ENCODE measurements at regions not wholly inside any gene's neighbourhood (a gene's known extent, or its start where the extent isn't known, plus 50 kb on each side); places are given as distances from the start of the nearest gene placed in this dataset.
"Not testable (repeated sequence)": the region's sequence is repeated elsewhere in the genome, so short reads cannot be mapped to it uniquely, and the experiment has no call there.

- DNase-seq (ENCODE audit: low read depth in 1 of 2, low spot score in 1 of 2): no peak
These were observed 50.3 kb downstream of the RBFOX3 start for GRCh38 chr17:79560527-79560926.

GRCh38 chr17:79559111-79559887, 51.6 kb downstream of the RBFOX3 start:
- DNase-seq (ENCODE audit: low read depth in 1 of 2, low spot score in 1 of 2): no peak

GRCh38 chr17:79558091-79558900, 52.6 kb downstream of the RBFOX3 start:
- no peak for DNase-seq (ENCODE audit: low read depth in 1 of 2, low spot score in 1 of 2)

DNA sequence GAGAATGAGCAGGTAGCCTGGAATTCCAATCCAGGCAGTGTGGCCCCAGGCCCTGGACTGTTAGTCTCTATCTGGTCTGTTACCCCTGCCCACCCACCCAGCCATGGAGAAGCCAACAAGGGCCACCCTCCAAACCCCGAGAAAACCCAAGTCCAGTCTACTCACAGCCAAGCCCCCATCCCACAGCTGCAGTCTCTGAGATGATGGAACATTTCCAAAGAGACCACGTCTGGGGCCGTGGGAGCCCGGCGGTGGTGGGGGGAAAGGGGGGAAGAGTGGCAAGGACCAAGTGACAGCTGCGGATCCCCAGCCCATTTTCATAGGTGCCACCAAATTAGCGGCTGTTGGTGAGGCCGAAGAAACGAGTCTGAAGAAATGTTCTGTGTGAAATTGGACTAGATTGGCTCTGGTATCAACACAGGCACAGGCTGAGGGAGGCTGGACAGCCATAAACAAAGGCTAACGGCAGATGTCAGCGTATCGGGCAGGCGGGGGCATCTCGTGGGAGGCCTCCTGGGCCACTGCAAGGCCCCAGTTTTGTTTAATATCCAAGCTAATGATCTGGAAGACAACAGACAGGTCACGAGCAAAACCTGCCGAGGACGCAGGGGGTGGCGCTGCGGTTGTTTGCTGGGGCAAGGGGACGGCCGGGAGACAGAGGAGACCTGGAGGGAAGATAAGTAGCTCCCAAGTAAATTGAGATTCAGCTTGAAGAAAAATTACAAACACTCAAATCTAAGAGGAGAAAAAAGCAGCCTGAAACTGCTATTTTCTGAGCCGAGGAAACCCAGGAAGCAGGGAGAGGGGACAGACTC, 53.4 kb downstream of the RBFOX3 start:
- DNase-seq (ENCODE audit: low read depth in 1 of 2, low spot score in 1 of 2): no peak

DNA sequence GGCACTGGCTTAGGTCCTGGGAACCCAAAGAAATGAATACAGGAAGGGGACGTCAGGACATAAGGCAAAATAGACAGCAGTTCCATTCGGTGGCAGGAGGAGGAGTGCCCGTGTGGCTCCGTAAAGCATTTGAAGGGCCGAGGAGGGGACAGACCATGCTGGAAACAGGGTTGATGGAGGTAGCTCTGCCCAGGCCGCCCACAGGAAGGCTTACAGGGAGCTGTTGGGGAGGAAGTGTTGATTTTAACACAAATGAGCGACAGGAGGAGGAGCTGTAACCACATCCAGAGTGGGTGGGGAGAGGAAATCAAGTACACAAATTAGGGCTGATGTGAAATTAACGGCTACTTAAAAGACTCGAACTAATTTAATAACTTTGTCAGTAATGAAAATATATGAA, 54.6 kb downstream of the RBFOX3 start:
- no peak for DNase-seq (ENCODE audit: low read depth in 1 of 2, low spot score in 1 of 2)

- no peak for DNase-seq (ENCODE audit: low read depth in 1 of 2, low spot score in 1 of 2)
These were observed 55.3 kb downstream of the RBFOX3 start for GRCh38 chr17:79555543-79555942.

DNA sequence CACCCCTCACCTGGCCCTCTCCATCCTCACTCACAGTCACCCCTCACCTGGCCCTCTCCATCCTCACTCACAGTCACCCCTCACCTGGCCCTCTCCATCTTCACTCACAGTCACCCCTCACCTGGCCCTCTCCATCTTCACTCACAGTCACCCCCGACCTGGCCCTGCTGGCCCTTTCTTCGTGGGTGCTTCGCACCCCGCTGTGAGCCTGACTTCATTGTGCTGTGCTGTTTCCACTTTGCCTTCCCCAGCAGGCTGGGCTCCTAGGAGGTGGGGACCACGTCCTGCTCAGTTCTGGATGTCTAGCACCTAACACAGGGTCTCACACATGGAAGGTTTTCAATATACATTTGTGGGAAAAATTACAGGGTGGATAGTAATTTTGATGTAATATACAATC, 56.5 kb downstream of the RBFOX3 start:
- not testable (repeated sequence) for DNase-seq (ENCODE audit: low read depth in 1 of 2, low spot score in 1 of 2)

GRCh38 chr17:79552824-79553223, 58.0 kb downstream of the RBFOX3 start:
- DNase-seq (ENCODE audit: low read depth in 1 of 2, low spot score in 1 of 2): no peak

DNA sequence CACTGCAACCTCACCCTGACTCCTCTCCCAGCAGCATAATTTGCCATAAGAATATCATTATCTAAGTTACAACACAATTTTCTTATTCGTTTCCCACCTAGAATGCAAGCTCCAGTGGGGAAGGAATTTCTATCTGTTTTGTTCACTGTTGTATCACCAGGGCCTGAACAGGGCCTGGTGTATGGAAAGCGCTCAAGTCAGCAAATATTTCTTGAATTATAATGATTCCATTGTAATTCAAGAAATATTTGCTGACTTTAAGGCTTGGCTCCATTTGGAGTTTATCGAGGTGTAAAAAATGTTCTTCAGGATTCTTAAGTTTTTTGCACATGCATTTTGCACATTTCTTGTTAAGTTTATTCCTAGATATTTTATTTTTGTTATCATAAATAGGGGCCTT, 58.4 kb downstream of the RBFOX3 start:
- no peak for DNase-seq (ENCODE audit: low read depth in 1 of 2, low spot score in 1 of 2)

DNA sequence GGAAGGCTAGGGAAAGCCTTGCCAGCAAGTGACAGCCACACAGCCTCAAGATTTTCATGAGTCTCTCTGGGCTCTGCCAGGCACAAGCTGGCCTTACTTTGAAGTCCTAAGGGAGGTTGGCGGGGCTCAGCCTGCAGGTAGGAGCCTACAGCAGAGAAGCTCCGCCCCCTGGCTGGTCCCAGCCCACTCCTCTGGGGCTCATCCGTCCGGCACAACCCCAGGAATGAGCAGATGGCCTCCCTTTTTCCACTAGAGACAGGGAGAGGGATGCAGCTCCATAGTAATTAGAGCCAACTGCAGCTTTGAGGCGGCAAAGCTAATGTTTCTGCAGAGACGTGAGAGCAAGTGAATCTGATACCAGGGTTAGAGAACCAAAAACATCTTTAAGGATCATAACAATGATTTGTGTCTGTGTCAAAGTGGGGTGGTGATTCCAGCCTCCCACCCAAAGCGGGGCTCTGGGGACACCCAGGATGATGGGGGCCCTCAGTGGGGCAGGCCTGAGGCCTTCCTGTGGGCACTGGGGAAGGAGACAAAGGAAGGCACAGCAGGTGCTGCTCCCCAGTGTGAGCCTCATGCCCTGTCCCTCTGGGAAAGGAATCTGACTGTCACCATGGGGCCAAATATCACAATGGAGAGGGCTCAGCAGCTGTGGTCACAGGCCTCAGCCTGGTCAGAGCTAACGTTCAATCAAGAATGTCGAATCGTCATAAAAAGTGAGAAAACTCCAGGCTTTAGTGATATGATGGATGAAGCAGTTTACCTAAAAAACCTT, 61.5 kb downstream of the RBFOX3 start:
- DNase-seq (ENCODE audit: low read depth in 1 of 2, low spot score in 1 of 2): no peak

GRCh38 chr17:79548116-79548515, 62.7 kb downstream of the RBFOX3 start:
- DNase-seq (ENCODE audit: low read depth in 1 of 2, low spot score in 1 of 2): no peak

DNA sequence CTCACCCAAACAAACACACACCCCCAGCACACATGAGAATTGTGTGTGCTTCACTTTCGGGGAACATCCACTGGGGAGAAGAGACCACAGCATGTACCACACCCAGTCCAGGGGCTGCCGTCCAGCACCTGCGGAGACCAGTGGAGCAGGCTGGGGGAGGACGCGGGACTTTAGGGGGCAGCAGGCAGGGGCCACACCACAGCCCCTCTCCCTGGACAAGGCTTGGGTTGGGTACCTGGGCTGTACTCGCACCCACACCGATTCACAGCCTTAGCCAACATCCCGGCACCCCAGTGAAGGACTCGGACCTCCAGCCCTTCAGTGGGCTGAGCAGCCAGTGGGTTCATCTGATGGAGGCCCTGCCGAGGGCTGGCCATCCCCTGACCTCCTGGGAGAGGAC, 63.3 kb downstream of the RBFOX3 start:
- DNase-seq (ENCODE audit: low read depth in 1 of 2, low spot score in 1 of 2): no peak

- DNase-seq (ENCODE audit: low read depth in 1 of 2, low spot score in 1 of 2): not testable (repeated sequence)
These were observed 63.7 kb downstream of the RBFOX3 start for GRCh38 chr17:79547171-79547570.

- no peak for DNase-seq (ENCODE audit: low read depth in 1 of 2, low spot score in 1 of 2)
These were observed 64.5 kb downstream of the RBFOX3 start for GRCh38 chr17:79546386-79546785.

DNA sequence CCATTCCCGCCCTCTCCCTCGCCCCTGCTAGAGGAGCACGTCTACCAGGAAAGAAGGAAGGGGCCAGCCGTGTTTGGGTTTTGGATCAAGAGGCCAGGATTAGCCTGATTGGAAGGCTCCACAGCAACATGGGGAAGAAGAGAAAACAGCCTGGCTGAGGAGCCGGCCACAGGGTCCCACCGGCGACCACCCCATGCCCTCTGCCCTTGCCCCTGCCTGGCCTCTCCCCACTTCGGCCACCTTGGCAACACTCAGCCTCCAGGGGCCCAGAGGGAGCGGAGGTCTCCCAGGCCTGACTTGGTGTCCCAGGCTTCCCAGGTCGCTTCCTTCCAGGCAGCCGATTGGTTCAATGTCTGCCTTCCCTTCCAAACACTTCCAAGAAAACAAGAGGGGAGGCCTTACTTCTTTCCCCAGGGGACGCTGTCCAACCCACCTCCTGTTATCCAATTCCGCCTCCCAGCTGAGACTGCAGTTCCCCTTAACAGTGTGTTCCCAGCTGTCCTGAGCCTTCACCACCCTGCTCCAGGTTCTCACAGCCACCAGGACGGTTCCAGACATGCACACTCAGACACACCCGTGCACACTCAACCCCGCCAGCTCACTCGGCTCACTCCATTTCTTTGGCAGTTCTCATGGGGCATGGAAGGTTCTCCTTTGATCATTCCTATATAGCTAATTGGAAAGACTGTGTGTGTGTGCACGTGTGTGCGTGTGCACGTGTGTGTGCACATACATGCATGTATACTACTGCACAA, 65.4 kb downstream of the RBFOX3 start:
- no peak for DNase-seq (ENCODE audit: low read depth in 1 of 2, low spot score in 1 of 2)

GRCh38 chr17:79544142-79544914, 66.5 kb downstream of the RBFOX3 start:
- DNase-seq (ENCODE audit: low read depth in 1 of 2, low spot score in 1 of 2): no peak

- DNase-seq (ENCODE audit: low read depth in 1 of 2, low spot score in 1 of 2): no peak
These were observed 67.3 kb downstream of the RBFOX3 start for GRCh38 chr17:79543531-79543930.

DNA sequence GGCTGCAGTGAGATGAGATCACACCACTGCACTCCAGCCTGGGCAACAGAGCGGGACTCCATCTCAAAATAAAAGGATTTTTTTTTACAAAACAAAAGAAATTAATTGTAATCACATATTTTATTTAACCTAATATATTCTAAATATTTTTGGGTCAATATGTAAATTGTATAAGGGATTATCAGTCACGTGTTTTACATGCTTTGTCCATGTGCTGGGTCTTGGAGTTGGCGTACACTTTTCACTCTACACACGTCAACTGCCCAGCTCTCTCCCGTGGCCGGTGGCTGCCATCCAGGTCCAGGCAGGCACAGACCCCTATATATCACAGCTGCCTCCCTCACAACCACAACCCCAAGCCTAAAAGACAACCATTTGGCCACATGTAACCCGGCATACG, 68.1 kb downstream of the RBFOX3 start:
- no peak for DNase-seq (ENCODE audit: low read depth in 1 of 2, low spot score in 1 of 2)

DNA sequence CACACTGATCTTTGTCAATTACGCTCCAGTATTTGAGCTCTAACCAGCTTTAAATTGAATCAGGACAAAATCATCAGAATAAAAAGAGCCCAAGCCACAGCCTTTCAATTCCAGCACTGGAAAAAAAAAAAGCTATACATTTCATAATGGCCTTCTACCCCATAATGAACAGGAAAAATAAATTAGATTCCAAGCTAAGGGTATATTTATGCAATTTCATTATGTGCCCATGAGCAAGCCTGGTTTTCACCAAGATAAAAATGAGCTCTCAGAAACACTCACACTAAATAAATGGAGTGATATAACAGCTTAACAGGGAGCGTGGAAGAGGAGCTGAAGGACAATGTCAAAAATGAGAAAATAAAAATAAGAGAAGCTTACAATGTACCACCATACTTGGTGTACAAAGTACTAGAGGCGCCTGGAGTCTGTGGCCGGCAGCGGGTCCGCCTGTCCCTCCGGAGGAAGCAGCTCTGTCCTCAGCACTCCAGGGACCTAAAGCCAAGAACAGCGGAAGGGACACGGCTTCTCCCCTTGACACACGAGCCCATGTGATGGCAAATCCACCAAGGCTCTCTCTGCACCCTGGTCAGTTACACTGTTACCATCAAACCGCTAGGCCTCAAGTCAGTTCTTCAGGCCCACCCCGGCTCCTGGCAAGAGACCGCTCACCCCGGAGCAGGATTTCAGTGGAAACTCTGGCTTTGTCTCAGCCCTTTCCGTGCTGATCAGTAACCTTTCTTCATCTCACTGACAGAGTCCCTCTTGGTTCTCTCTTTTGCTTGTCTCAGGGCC, 69.6 kb downstream of the RBFOX3 start:
- DNase-seq (ENCODE audit: low read depth in 1 of 2, low spot score in 1 of 2): no peak

All from activated CD4-positive, alpha-beta T cell treated with anti-CD3 and anti-CD28 coated beads, Interleukin-2, amount 50 U/mL, for 24 hours (primary cell).